Fibroblast of villous mesenchyme (primary cell): ENCODE measurements at regions not wholly inside any gene's neighbourhood (a gene's known extent, or its start where the extent isn't known, plus 50 kb on each side); places are given as distances from the start of the nearest gene placed in this dataset.

Source experiments
- DNase-seq: peaks from one replicate; pipeline ENCODE4 v3.0.0-alpha.2; 2010; ENCODE audit warnings: low read depth
- H3K4me3 ChIP-seq: 2 replicates; pipeline ENCODE4 v1.5.1; 2011; ENCODE audit warnings: low read depth, mild to moderate bottlenecking, low read length
- TF ChIP-seq, protein P1 (sequence below): IDR thresholded peaks from 2 replicates; pipeline ENCODE4 v1.5.1; 2012; ENCODE audit warnings: low read depth, mild to moderate bottlenecking, low read length; ENCODE audit not compliant: insufficient read depth

DNA sequence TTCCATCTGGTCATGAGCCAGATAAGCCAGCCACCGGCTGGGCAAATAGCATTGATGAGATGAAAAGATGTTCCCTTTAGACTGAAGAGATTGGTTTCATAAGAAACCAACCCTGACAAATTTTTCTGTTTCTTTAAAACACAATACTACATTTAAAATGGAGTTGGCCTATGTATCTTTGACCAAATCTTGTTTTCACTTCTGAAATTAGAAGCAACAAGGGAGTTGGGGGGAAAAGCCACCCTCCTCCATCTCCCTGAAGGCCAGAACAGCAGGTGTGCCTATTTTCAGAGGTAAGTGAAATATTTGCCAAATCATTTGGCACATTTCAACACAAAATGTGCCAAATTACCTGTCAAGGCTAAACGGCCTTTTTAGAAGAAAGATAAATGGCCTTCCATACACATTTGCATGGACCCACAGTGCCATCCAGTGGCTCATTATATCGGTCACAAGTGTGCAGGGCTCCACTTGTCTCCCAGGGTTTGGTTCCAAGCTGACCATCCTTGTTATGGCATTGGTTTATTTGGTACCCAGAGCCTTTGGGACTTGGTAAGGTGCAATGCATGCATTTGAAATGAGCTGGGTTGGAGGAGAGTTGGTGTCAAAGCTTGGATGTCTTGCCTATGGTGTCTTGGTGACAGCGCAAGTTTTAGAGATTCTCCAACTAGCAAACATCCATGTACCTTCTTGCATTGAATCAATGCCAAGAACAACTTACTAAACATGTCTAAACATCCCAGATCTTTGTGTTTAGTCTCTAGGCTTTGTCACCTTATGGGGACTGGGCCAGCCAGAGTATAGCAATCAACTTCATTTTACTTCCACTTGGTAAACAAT lies 372.0 kb upstream of the KIF2A start:
- H3K4me3 ChIP-seq = no peak overlapping the region
- peak; percentile 67 for DNase-seq
- TF ChIP-seq, protein P1, sequence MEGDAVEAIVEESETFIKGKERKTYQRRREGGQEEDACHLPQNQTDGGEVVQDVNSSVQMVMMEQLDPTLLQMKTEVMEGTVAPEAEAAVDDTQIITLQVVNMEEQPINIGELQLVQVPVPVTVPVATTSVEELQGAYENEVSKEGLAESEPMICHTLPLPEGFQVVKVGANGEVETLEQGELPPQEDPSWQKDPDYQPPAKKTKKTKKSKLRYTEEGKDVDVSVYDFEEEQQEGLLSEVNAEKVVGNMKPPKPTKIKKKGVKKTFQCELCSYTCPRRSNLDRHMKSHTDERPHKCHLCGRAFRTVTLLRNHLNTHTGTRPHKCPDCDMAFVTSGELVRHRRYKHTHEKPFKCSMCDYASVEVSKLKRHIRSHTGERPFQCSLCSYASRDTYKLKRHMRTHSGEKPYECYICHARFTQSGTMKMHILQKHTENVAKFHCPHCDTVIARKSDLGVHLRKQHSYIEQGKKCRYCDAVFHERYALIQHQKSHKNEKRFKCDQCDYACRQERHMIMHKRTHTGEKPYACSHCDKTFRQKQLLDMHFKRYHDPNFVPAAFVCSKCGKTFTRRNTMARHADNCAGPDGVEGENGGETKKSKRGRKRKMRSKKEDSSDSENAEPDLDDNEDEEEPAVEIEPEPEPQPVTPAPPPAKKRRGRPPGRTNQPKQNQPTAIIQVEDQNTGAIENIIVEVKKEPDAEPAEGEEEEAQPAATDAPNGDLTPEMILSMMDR = peak; percentile 78

- DNase-seq = no peak
- no peak overlapping the region for H3K4me3 ChIP-seq
- TF ChIP-seq, protein P1 = no peak
Measured at GRCh38 chr5:61941637-61942036, 364.4 kb upstream of the KIF2A start.

GRCh38 chr5:61942462-61943049 lies 363.4 kb upstream of the KIF2A start:
- no peak overlapping the region for H3K4me3 ChIP-seq
- TF ChIP-seq, protein P1 = no peak
- DNase-seq = no peak

DNA sequence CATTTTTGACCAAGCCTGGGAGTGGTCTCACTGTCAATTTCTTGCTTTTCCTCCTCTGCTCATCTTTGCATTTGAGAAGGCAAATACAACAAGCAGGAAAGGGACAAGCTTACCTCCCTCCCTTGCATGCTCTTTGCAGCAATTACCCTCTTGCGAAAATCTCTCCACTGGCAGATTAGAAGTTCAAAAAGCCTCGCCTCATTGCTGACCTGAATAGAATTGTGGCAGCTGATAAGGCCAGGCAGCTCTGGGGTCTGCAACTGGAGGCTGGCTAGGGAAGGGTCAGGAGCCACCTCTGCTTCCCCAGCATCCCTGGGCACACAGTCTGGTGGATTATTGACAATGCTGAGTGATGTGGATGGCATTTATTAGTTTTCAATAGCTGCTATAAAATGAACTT lies 362.3 kb upstream of the KIF2A start:
- no peak for DNase-seq
- TF ChIP-seq, protein P1 = no peak
- no peak overlapping the region for H3K4me3 ChIP-seq

DNA sequence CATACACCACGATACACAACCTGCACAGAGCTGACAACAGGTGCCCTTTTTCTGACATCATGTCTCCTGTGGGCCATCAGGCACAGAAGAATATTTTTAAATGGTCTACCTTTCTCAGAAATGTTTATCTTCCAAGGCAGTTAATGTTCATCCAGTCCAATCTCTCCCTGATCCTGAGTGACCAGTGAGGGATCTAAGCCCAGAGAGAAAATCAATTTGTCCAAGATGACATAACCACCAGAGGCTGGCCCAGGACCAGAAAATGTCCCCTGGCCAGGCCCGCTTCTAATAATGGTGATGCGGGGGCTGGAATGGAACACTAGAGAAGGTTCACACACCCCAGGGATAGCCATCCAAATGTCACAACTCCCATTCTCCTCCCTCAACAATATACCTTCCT lies 357.9 kb upstream of the KIF2A start:
- no peak overlapping the region for H3K4me3 ChIP-seq
- TF ChIP-seq, protein P1 = no peak
- DNase-seq = no peak

DNA sequence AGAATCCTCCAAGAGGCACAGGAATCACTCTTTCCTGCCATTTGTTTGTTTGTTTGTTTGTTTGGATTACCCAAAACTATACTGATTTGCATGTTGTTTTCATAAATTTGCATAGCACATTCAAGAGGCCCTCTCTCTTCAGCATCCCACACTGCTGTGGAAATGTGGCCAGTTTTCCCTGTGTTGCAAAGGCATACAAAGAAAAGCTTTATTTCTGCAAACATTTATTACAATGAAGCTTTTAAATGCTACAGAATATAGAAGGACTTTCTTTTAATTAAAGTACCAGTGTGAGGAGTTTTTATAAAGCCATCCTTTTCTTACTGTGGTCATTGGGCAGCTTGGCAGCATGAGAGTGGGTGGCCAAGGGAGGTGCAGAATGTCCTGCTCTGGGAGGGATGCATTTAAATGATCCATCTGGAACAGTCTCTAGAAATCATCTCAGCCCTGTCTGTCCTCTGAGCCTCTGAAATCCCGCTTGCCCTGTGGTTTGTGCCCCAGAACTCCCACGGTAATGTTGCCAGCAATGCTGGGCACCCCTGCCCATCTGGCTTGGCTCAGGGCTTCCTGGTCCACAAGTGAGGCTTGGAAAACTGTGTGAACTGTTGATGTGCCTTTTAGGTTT lies 356.8 kb upstream of the KIF2A start:
- DNase-seq = no peak
- TF ChIP-seq, protein P1 = no peak
- H3K4me3 ChIP-seq = no peak overlapping the region
